ENCODE measurements at regions not wholly inside any gene's neighbourhood (a gene's known extent, or its start where the extent isn't known, plus 50 kb on each side); places are given as distances from the start of the nearest gene placed in this dataset.
"Not testable (repeated sequence)": the region's sequence is repeated elsewhere in the genome, so short reads cannot be mapped to it uniquely, and the experiment has no call there.

DNA sequence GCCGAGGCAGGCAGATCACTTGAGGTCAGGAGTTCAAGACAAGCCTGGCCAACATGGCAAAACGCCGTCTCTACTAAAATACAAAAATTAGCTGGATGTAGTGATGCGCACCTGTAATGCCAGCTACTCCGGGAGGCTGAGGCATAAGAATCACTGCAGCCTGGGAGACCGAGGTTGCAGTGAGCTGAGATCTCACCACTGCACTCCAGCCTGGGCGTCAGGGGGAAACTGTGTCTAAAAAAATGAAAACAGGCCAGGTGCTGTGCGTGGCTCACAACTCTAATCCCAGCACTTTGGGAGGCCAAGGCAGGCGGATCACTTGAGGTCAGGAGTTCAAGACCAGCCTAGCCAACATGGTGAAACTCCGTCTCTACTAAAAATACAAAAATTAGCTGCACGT is 69.9 kb downstream of the C9orf50 start:
- Mint-ChIP-seq H3K27me3 (peaks cover 42 to 70% of the 10 kb centered on the region in 2 donors), H3K4me3 (peak overlapping the region; percentile 71 to 81), H3K27ac (peak overlapping the region in 1 of 2 donors; percentile 87)
- not testable (repeated sequence) for ATAC-seq (replicated peaks); H3K36me3 Mint-ChIP-seq (ENCODE audit: insufficient read depth); H3K9me3 Mint-ChIP-seq; H3K4me1 Mint-ChIP-seq (ENCODE audit: low read depth in 2 of 2); DNase-seq

DNA sequence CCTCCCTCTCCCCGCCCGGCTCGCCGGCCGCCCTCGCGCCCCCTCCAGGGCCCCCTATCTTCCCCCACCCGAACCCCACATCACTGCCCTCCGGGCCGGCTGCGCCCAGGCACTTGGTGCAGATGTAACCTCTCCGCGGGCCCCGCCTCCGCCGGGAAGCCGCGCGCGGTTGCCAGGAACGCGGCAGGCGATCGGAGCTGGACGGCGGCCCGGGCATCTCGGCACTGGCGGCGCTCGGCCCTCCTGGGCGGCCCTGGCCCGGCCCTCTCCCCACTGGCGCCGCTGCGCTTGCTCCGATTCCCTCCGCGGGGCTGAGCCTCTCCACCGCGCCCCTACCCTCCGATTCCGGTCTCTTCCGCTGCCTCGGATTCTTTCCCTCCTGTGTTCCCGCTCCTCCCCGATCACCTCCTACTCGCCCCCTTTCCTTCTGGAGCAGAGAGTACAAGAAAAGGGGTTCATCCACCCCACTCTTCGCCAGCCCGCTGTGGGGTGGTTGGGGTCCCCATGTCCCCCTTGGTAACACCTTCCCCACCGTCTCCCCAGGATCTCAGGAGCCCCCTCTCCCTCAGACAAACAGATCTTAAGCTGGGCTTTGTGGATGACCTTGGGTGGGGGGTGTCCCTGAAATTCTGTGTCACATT is 70.6 kb downstream of the C9orf50 start:
- peak overlapping the region; percentile 71 to 81 for H3K4me3 Mint-ChIP-seq
- peak in 1 of 3 experiments; percentile 21 for DNase-seq
- peaks cover 2% of the 10 kb centered on the region for H3K36me3 Mint-ChIP-seq (ENCODE audit: insufficient read depth)
- ATAC-seq (replicated peaks) = peak; percentile 54
- peak overlapping the region; percentile 68 to 87 for H3K27ac Mint-ChIP-seq
- H3K9me3 Mint-ChIP-seq = no peaks in the 10 kb centered on the region
- H3K4me1 Mint-ChIP-seq (ENCODE audit: low read depth in 2 of 2) = peaks cover 7 to 9% of the 10 kb centered on the region in 2 donors
- H3K27me3 Mint-ChIP-seq = peaks cover 46 to 77% of the 10 kb centered on the region in 2 donors

DNA sequence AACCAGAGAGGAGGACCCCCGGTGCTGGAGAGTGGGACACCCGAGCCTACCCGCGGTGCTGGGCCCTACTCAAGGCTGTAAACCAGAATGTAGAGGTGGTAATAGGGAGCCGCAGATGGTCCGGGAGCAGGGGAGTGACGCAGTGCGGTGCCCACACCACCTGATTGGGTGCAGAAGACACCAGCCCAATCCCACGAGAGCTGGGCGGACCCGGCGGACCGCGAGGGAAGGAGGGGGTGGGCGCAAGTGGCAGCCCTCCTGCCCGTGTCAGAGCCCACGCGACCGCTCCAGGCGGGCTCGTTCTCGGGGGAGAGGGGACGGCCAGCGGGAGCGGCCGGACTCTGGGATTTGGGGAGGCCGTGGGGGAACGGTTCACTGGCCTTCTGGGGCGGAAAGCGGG is 71.2 kb downstream of the C9orf50 start:
- H3K4me1 Mint-ChIP-seq (ENCODE audit: low read depth in 2 of 2) = peaks cover 7 to 9% of the 10 kb centered on the region in 2 donors
- H3K27ac Mint-ChIP-seq = peak overlapping the region in 1 of 2 donors; percentile 59
- ATAC-seq (replicated peaks) (no peak), DNase-seq (no peak)
- peak overlapping the region; percentile 11 to 65 for H3K4me3 Mint-ChIP-seq
- no peaks in the 10 kb centered on the region for H3K9me3 Mint-ChIP-seq
- peaks cover 2% of the 10 kb centered on the region for H3K36me3 Mint-ChIP-seq (ENCODE audit: insufficient read depth)
- peaks cover 51 to 82% of the 10 kb centered on the region in 2 donors for H3K27me3 Mint-ChIP-seq

DNA sequence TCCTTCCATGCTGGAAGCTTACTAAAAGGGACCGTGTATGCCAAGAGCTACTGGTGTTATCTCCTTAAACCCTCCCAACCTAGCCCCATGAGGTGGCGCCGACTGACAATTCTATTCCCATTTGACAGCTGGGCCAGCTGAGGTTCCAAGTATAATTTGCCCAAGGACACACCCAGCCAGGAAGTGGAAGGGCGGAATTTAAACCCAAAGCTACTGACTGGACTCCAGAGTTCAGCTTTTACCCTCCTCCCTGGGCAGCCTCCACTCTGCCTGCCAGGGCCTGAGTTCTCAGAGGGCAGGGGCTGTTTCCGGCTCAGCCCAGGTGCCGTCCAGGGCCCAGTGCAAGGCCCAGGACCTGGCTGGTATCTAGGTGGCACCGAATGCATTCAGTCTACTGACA is 71.8 kb downstream of the C9orf50 start:
- peaks cover 53 to 81% of the 10 kb centered on the region in 2 donors for H3K27me3 Mint-ChIP-seq
- peaks cover 7 to 9% of the 10 kb centered on the region in 2 donors for H3K4me1 Mint-ChIP-seq (ENCODE audit: low read depth in 2 of 2)
- no peak for DNase-seq
- peaks cover 2% of the 10 kb centered on the region for H3K36me3 Mint-ChIP-seq (ENCODE audit: insufficient read depth)
- no peaks in the 10 kb centered on the region for H3K9me3 Mint-ChIP-seq
- H3K27ac Mint-ChIP-seq = peak overlapping the region in 1 of 2 donors; percentile 59
- peak overlapping the region; percentile 11 to 65 for H3K4me3 Mint-ChIP-seq
- ATAC-seq (replicated peaks) = no peak

DNA sequence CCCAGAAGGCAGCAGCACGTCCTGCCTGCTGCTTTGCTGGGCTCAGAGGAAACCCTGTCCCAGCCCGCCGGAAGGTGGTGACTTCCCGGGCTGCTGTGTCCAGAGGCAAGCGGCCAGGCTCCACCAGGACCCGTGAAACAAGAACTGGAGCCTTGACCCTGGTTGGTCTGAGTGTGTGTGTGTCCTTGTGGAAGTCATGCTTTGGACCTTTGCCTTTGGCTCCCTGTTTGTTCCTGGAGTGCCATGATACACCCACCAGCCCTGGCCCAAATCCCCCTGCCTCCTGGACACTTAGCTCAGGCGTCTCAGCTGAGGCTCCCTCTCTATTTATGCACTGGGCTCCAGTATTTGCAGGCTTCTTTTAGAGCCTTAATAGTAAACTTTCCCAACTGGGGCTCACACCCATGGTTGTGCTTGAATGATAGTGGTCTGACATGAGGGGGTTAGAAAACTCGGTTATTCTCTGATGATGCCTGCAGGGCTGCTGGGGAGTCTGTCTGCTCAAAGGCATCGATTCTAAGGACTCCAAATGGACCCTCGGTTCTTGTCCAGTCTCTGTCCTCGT is 72.2 kb downstream of the C9orf50 start:
- Mint-ChIP-seq H3K9me3 (no peaks in the 10 kb centered on the region), H3K27ac (no peak overlapping the region), H3K36me3 (ENCODE audit: insufficient read depth) (peaks cover 2% of the 10 kb centered on the region), H3K4me3 (no peak overlapping the region), H3K4me1 (ENCODE audit: low read depth in 2 of 2) (peaks cover 7 to 9% of the 10 kb centered on the region in 2 donors), H3K27me3 (peaks cover 55 to 81% of the 10 kb centered on the region in 2 donors)
- no peak for ATAC-seq (replicated peaks)
- DNase-seq = no peak

DNA sequence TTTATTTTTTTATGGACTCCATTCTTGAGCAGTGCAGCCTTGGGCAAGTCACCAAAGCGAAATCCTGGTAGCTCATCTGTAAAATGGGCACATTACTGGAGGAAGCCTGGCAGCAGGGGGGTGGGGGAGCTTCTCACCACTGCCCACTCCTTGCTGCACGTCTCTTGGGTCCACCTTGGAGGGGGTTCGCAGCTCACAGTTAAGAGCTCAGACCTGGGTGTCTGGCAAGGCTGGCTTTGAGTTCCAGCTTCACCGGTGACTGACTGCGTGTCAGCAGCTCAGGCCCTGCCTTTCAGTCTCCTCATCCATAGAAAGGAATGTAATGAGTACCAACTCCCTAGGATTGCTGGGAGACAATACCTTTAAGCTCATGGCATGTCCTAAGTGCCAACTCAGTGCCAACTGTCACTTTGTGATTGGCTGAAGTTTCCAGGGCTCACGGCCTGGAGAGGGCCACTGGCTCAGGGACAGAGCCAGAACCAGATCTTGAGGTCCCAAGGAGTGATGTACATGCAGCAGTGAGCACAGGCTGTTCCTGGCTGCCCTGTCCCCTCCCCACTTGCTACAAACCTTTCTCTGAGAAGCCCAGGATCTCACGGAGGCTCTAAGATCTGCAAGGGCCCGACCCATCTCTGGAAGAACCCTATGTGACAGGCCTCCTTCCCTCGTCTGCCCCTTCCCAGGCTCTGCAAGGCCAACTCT is 72.9 kb downstream of the C9orf50 start:
- DNase-seq = no peak
- Mint-ChIP-seq H3K4me1 (ENCODE audit: low read depth in 2 of 2) (peaks cover 7 to 9% of the 10 kb centered on the region in 2 donors), H3K27me3 (peaks cover 50 to 83% of the 10 kb centered on the region in 2 donors), H3K4me3 (no peak overlapping the region), H3K27ac (no peak overlapping the region), H3K36me3 (ENCODE audit: insufficient read depth) (peaks cover 2% of the 10 kb centered on the region), H3K9me3 (no peaks in the 10 kb centered on the region)
- ATAC-seq (replicated peaks) = no peak

DNA sequence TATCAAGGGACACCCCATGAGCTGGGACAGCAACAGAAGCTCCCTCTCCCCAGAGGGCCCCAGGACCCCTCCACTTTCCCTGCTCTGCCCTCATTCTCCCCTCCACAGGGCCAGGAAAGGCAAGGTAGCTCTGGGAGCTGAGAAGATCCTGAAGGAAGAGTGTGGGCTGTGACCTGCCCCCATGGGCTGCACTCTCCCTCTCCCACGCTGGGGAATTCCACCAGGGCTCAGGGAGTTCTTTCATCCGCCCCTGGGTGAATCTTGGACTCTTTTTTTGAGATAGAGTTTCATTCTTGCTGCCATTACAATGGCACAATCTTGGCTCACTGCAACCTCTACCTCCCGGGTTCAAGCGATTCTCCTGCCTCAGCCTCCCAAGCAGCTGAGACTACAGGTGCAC is 73.8 kb downstream of the C9orf50 start:
- DNase-seq = no peak
- Mint-ChIP-seq H3K27ac (no peak overlapping the region), H3K36me3 (ENCODE audit: insufficient read depth) (peaks cover 2% of the 10 kb centered on the region), H3K27me3 (peaks cover 48 to 82% of the 10 kb centered on the region in 2 donors), H3K9me3 (no peaks in the 10 kb centered on the region), H3K4me1 (ENCODE audit: low read depth in 2 of 2) (peaks cover 7 to 9% of the 10 kb centered on the region in 2 donors), H3K4me3 (no peak overlapping the region)
- no peak for ATAC-seq (replicated peaks)

DNA sequence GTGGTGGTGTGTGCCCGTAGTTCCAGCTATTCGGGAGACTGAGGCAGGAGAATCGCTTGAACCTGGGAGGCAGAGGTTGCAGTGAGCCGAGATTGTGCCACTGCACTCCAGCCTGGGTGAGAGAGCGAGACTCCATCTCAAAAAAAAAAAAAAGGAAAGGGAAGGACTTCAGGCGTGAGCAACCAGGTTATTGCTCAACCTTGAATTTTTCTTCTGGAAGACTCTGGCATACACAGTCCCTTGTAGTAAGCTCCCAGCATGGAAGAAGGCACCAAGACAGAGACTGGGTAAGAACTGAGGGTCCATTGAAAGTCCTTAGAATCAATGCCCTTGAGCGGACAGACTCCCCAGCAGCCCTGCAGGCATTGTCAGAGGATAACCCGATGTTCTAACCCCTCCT is 75.0 kb downstream of the C9orf50 start:
- H3K4me1 Mint-ChIP-seq (ENCODE audit: low read depth in 2 of 2); H3K9me3 Mint-ChIP-seq; H3K27ac Mint-ChIP-seq; DNase-seq; H3K36me3 Mint-ChIP-seq (ENCODE audit: insufficient read depth); ATAC-seq (replicated peaks); H3K4me3 Mint-ChIP-seq: not testable (repeated sequence)
- peaks cover 41 to 70% of the 10 kb centered on the region in 2 donors for H3K27me3 Mint-ChIP-seq

DNA sequence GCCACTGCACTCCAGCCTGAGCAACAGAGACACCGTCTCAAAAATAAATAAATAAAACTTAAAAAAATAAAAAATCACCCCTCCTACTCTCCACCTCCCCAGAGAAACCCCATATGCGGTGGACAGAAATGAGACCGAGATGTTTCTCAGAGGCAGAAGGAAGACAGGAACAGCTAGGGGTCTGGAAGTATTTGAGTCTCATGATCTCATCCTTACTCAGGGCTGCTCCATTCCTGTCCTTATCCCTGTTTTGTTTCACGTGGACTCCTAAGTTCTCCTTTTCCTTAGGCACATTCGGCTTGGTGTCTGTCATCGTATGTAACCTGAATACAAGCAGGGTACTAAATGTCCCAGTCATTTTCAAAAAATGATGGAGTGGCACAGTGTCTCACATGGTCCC is 76.1 kb downstream of the C9orf50 start:
- H3K27ac Mint-ChIP-seq = no peak overlapping the region
- ATAC-seq (replicated peaks) = no peak
- H3K9me3 Mint-ChIP-seq = no peaks in the 10 kb centered on the region
- DNase-seq = no peak
- H3K36me3 Mint-ChIP-seq (ENCODE audit: insufficient read depth) = no peaks in the 10 kb centered on the region
- H3K27me3 Mint-ChIP-seq = peaks cover 35 to 59% of the 10 kb centered on the region in 2 donors
- H3K4me3 Mint-ChIP-seq = no peak overlapping the region
- H3K4me1 Mint-ChIP-seq (ENCODE audit: low read depth in 2 of 2) = peaks cover 4 to 5% of the 10 kb centered on the region in 2 donors

DNA sequence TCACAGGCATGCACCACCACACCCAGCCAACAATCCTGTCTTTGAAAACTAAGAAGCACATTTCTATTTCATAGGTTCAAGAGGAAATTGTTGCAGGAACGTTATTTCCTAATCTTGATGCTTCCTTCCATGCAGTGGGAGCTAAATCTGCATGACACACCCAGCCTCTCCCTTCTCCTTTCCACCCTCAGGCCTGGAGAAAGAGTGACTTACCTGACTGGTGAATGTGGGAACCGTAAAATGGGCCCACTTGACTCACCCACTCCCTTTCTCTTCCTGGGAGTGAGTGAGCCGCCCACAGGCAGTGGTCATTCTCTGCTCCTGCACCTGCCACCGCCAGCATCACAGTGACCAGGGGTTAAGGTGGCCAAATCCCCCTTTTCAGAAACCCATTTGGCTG is 78.2 kb downstream of the C9orf50 start:
- Mint-ChIP-seq H3K4me1 (ENCODE audit: low read depth in 2 of 2) (no peaks in the 10 kb centered on the region), H3K36me3 (ENCODE audit: insufficient read depth) (no peaks in the 10 kb centered on the region), H3K4me3 (no peak overlapping the region), H3K9me3 (no peaks in the 10 kb centered on the region), H3K27ac (no peak overlapping the region), H3K27me3 (peaks cover 22 to 41% of the 10 kb centered on the region in 2 donors)
- DNase-seq (no peak), ATAC-seq (replicated peaks) (no peak)

DNA sequence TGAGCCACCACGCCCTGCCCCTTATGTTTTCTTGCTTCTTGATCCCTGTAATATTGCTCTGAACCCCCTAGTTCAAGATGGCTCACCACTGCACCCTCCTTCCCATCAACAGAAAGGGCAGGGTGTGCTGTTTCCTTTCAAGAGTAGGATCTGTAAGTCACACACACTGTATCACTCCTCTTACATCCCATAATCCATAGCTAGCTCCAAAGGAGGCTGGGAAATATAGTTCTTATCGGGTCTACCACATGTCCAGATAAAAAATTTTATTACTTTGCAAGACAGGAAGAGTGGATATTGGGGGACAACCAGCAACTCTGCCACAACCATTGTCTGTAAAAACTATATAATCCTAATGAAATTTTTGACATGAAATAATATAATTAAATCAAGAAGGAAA is 79.6 kb downstream of the C9orf50 start:
- Mint-ChIP-seq H3K36me3 (ENCODE audit: insufficient read depth) (no peaks in the 10 kb centered on the region), H3K4me3 (no peak overlapping the region), H3K27me3 (peaks cover 16 to 31% of the 10 kb centered on the region in 2 donors), H3K4me1 (ENCODE audit: low read depth in 2 of 2) (no peaks in the 10 kb centered on the region), H3K9me3 (no peaks in the 10 kb centered on the region), H3K27ac (no peak overlapping the region)
- DNase-seq (no peak), ATAC-seq (replicated peaks) (no peak)

DNA sequence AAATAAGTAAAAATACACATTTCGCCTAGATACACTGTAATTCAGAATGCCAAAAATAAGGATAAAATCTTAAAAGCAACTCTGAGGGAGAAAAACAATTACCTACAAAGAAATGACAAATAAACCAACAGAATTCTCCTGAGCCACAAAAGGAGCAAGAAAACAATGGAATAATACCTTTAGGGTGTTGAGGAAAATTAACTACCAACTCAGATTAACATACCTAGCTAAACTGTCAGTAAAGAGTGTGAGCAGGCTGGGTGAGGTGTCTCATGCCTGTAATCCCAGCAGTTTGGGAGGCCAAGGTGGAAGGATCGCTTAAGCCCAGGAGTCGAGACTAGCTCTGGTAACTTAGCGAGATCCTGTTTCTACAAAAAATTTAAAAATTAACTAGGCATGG is 81.5 kb downstream of the C9orf50 start:
- DNase-seq (no peak), ATAC-seq (replicated peaks) (no peak)
- no peaks in the 10 kb centered on the region for H3K4me1 Mint-ChIP-seq (ENCODE audit: low read depth in 2 of 2)
- no peak overlapping the region for H3K4me3 Mint-ChIP-seq
- no peaks in the 10 kb centered on the region for H3K36me3 Mint-ChIP-seq (ENCODE audit: insufficient read depth)
- H3K27me3 Mint-ChIP-seq = peaks cover 5 to 21% of the 10 kb centered on the region in 2 donors
- H3K9me3 Mint-ChIP-seq = no peaks in the 10 kb centered on the region
- no peak overlapping the region for H3K27ac Mint-ChIP-seq

DNA sequence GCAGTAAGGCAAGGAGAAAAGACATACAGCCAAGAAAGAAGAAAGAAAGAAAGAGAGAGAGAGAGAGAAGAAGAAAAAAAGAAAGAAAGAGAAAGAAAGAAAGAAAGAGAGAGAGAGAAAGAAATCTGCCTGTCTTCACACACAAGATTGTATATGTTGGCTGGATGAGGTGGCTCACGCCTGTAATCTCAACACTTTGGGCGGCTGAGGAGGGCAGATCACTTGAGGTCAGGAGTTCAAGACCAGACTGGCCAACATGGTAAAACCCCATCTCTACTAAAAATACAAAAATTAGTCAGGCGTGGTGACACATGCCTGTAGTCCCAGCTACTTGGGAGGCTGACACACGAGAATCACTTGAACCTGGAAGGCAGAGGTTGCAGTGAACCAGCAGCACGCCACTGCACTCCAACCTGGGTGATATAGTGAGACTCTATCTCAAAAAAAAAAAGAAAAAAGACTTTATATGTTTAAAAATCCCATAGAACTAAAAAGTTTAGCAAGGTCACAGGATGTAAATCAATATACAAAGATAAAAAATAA is 89.0 kb downstream of the C9orf50 start:
- H3K4me1 Mint-ChIP-seq (ENCODE audit: low read depth in 2 of 2); ATAC-seq (replicated peaks); H3K27ac Mint-ChIP-seq; H3K36me3 Mint-ChIP-seq (ENCODE audit: insufficient read depth); DNase-seq; H3K4me3 Mint-ChIP-seq; H3K9me3 Mint-ChIP-seq: not testable (repeated sequence)
- peaks cover 20 to 38% of the 10 kb centered on the region in 2 donors for H3K27me3 Mint-ChIP-seq
